ENCODE measurements at regions not wholly inside any gene's neighbourhood (a gene's known extent, or its start where the extent isn't known, plus 50 kb on each side); places are given as distances from the start of the nearest gene placed in this dataset.

GRCh38 chr3:43155464-43156121, 49.7 kb upstream of the POMGNT2 start:
- TF ChIP-seq POLR2A (IDR thresholded peaks at IDR 0.05) (no peak), CTCF (IDR thresholded peaks at IDR 0.05) (peak in 2 of 3 experiments; percentile 29 to 35)
- Histone ChIP-seq H3K4me3 (no peak overlapping the region), H3K36me3 (ENCODE audit: low read depth, missing control alignments) (no peaks in the 10 kb centered on the region), H3K27me3 (no peaks in the 10 kb centered on the region), H3K27ac (no peak overlapping the region), H3K4me1 (no peaks in the 10 kb centered on the region), H3K9me3 (no peaks in the 10 kb centered on the region)
- 48 to 62% methylated on average over 11 of the region's 11 CpGs for WGBS, 2 donors
- intact Hi-C loops (cut with DNase I; ENCODE audit: low total_unique reads), result loop anchor here (10.0 kb wide), 1 partner anchor 191 kb away; no protein-coding TSS in a partner anchor
- peak; percentile 60 for DNase-seq
